Mesothelial cell of epicardium (in vitro differentiated cells): ENCODE measurements at regions not wholly inside any gene's neighbourhood (a gene's known extent, or its start where the extent isn't known, plus 50 kb on each side); places are given as distances from the start of the nearest gene placed in this dataset.

Experiments used
- DNase-seq, 2 experiments: peaks; one replicate each; pipeline ENCODE4 v3.0.0; 2021; ENCODE audit warnings: low spot score in 2 of 2; ENCODE audit not compliant: unreplicated experiment in 2 of 2
- H3K27ac Mint-ChIP-seq: 2 replicates; pipeline ENCODE4 v1.8.0; 2021; ENCODE audit warnings: mixed read lengths
- H3K27me3 Mint-ChIP-seq: 2 replicates; pipeline ENCODE4 v1.8.0; 2021; ENCODE audit warnings: low read depth, mixed read lengths
- H3K36me3 Mint-ChIP-seq: 2 replicates; pipeline ENCODE4 v1.8.0; 2021; ENCODE audit warnings: mixed read lengths
- H3K4me1 Mint-ChIP-seq: 2 replicates; pipeline ENCODE4 v1.8.0; 2021; ENCODE audit warnings: mixed read lengths
- H3K4me3 Mint-ChIP-seq: 2 replicates; pipeline ENCODE4 v1.8.0; 2021; ENCODE audit warnings: mild to moderate bottlenecking, moderate library complexity, mixed read lengths
- H3K9me3 Mint-ChIP-seq: 2 replicates; pipeline ENCODE4 v1.8.0; 2021; ENCODE audit warnings: mixed read lengths
- CTCF ChIP-seq: fragments of 200-600 bp; sonication (generic); IDR thresholded peaks from one replicate; pipeline ENCODE4 v1.5.0; 2021; ENCODE audit warnings: antibody characterized with exemption; ENCODE audit not compliant: unreplicated experiment

- peaks cover 9% of the 10 kb centered on the region for H3K4me1 Mint-ChIP-seq
- H3K4me3 Mint-ChIP-seq = no peak overlapping the region
- peaks cover 10% of the 10 kb centered on the region for H3K27me3 Mint-ChIP-seq
- peaks cover 18% of the 10 kb centered on the region for H3K9me3 Mint-ChIP-seq
- no peaks in the 10 kb centered on the region for H3K36me3 Mint-ChIP-seq
- no peak for TF ChIP-seq CTCF
- DNase-seq = no peak
- no peak overlapping the region for H3K27ac Mint-ChIP-seq
Observed at GRCh38 chr2:180258579-180258978, 251.5 kb upstream of the CWC22 start.

DNA sequence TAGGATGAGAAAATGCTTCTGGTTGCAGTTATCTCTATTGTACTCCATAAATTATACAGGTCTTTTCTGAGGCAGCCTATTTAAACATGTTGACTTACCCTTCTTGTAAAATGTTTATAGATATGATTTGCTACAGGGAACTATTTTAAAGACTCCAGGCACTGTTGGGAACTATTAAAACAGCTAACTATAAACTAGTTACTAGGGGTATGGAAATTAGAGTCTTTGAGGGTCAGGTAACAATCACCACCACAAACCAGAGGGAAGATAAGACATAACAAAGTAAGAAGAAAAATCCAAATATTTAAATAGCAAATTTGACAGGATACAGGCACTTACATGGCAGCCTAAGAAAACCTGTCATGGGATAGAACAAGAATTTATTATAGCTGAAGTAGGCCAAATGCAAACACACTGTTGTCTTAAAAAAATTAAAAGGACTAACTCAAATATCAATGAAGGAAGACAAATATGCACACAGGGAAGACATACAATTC is 251.0 kb upstream of the CWC22 start:
- peaks cover 8% of the 10 kb centered on the region for H3K27me3 Mint-ChIP-seq
- DNase-seq = no peak
- no peak overlapping the region for H3K27ac Mint-ChIP-seq
- TF ChIP-seq CTCF = no peak
- H3K36me3 Mint-ChIP-seq = no peaks in the 10 kb centered on the region
- no peak overlapping the region for H3K4me3 Mint-ChIP-seq
- H3K4me1 Mint-ChIP-seq = peaks cover 9% of the 10 kb centered on the region
- H3K9me3 Mint-ChIP-seq = peaks cover 18% of the 10 kb centered on the region

GRCh38 chr2:180257247-180257646 is 250.2 kb upstream of the CWC22 start:
- peaks cover 8% of the 10 kb centered on the region for H3K27me3 Mint-ChIP-seq
- no peaks in the 10 kb centered on the region for H3K36me3 Mint-ChIP-seq
- DNase-seq = no peak
- H3K27ac Mint-ChIP-seq = no peak overlapping the region
- no peak for TF ChIP-seq CTCF
- no peak overlapping the region for H3K4me3 Mint-ChIP-seq
- H3K9me3 Mint-ChIP-seq = peaks cover 18% of the 10 kb centered on the region
- peaks cover 9% of the 10 kb centered on the region for H3K4me1 Mint-ChIP-seq

DNA sequence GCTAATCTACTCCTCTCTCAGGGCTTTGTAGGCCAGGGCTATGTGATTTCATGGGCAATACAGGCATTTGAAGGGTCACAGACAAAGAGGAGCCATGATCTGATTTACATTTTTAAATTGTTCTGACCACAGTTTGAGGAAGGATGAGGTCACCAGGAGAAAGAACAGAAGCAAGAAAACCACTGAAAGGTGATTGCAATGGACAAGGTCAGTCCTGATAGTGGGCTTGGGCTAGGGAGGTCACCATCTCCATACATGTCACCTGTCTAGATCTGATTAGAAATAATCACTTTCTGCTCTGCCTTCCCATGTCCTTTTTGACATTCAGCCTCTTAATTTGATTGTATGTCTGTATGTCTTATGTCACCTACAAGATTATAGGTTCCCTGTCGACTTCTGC is 248.9 kb upstream of the CWC22 start:
- no peak for DNase-seq
- H3K9me3 Mint-ChIP-seq = peaks cover 13% of the 10 kb centered on the region
- H3K27me3 Mint-ChIP-seq = peaks cover 6% of the 10 kb centered on the region
- no peak overlapping the region for H3K4me3 Mint-ChIP-seq
- TF ChIP-seq CTCF = no peak
- no peaks in the 10 kb centered on the region for H3K36me3 Mint-ChIP-seq
- H3K4me1 Mint-ChIP-seq = peaks cover 9% of the 10 kb centered on the region
- H3K27ac Mint-ChIP-seq = no peak overlapping the region

GRCh38 chr2:180254872-180255271 is 247.8 kb upstream of the CWC22 start:
- TF ChIP-seq CTCF = no peak
- Mint-ChIP-seq H3K36me3 (no peaks in the 10 kb centered on the region), H3K27me3 (peaks cover 6% of the 10 kb centered on the region), H3K4me3 (no peak overlapping the region), H3K27ac (no peak overlapping the region), H3K9me3 (peaks cover 2% of the 10 kb centered on the region), H3K4me1 (peaks cover 9% of the 10 kb centered on the region)
- no peak for DNase-seq

DNA sequence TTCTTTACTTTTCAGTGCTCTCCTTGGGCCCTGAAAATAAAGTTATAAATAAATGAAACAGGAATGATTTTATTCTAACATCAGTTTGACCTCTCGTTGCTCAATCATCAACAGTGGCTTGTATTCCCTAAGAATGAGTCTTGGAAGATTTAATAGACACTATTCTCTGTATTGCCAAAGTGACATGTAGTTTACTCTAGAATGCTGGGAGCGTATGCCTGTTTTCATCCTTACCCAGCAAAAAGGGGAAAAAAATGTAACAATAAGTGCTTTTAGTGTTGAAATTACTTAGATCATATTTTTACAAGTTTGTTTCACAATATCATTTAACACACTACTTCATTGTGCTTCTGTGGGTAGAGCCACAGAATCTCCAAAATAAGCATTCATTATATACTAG is 240.6 kb upstream of the CWC22 start:
- no peak overlapping the region for H3K27ac Mint-ChIP-seq
- TF ChIP-seq CTCF = no peak
- no peak overlapping the region for H3K4me3 Mint-ChIP-seq
- H3K36me3 Mint-ChIP-seq = no peaks in the 10 kb centered on the region
- DNase-seq = no peak
- H3K9me3 Mint-ChIP-seq = peaks cover 7% of the 10 kb centered on the region
- H3K27me3 Mint-ChIP-seq = no peaks in the 10 kb centered on the region
- H3K4me1 Mint-ChIP-seq = no peaks in the 10 kb centered on the region
